ENCODE measurements at regions not wholly inside any gene's neighbourhood (a gene's known extent, or its start where the extent isn't known, plus 50 kb on each side); places are given as distances from the start of the nearest gene placed in this dataset.

DNA sequence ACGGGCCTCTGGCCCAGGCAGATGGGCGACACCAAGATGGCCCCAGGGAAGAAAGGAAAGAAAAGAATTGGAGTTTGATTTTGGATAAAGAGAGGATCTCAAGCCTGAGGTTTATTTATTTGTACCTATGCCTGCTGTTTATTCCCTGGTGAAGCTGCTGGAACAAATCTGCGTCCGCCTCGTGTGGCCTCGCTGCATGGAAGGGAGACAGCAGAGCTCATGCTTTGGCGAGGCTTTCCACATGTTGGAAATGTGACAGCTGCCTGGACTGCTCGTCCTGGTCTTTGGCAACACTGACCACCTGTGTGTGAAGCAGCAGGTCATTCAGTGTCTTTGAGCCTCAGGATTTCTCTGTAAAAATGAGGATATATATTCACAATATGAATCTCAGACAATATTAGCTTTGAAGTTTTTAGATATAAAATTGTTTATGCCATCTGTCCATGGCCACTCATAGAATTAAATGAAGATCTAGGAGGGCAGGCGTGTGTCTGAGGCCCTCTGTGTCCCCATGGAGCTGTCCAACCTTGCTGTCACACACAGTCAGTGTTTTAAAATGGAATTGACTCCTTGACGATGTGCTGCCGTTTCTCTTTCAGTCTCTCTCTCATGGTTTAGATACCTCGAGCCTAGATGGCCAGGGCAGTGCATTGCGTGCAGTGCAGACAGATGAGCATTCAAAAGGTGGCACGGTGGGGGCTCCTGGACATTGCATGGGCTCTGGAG, 94.3 kb downstream of the SOCS6 start:
- DNase-seq (ENCODE audit: low spot score) = no peak

- peak; percentile 20 for DNase-seq (ENCODE audit: low spot score)
Observed at GRCh38 chr18:70382017-70382416, 93.2 kb downstream of the SOCS6 start.

DNA sequence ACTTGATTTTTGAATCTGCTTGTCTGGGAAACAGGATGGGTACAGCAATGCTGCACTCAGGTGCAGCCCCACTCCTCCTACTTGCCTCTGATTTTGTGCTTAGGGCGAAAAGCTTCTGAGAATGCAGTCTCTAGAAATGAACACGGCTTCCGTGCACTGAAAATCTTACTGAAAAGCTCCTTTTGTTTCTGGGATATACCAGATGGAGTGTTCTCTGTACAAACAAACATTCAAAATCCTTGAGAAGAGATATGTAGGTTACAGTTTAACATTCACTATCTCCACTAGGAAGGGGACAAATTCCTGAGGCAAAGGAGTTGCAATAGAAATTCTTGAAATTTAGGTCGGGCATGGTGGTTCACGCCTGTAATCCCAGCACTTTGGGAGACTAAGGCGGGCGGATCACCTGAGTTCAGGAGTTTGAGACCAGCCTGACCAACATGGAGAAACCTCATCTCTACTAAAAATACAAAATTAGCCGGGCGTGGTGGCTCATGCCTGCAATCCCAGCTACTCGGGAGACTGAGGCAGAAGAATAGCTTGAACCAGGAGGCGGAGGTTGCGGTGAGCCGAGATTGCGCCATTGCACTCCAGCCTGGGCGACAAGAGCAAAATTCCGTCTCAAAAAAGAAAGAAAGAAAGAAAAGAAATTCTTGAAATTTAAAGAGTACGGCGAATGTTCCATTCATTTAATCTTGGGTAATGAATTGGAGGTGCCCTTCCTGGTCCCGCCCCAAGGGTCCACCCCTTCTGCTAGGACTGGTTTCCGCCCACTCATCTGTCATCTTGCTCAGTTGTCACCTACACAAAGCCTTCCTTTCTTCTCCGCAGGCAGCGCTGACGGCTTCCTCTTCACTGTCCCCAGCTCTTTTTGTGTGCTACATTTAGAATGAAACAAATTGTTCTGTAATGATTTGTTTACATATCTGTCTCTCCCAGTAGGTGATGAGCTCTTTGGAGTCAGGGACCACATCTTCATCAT, 92.4 kb downstream of the SOCS6 start:
- peak; percentile 91 for DNase-seq (ENCODE audit: low spot score)

Measured in Ammon's horn (tissue), 1 donor.